Right lobe of liver (tissue), 6 donors: ENCODE measurements at regions not wholly inside any gene's neighbourhood (a gene's known extent, or its start where the extent isn't known, plus 50 kb on each side); places are given as distances from the start of the nearest gene placed in this dataset.
A peak's percentile ranks its signal among the peaks of the same experiment; 100 is the strongest.

Experiments
- ATAC-seq, 4 donors: fragments of 200-7000 bp; cut with Tn5 transposase; one replicate each; pipeline ENCODE4 v1.9.1; 2020; ENCODE audit warnings: mild to moderate bottlenecking in 4 of 4, moderate library complexity in 4 of 4
- DNase-seq, 3 donors: peaks; one replicate each; pipeline ENCODE4 v3.0.0-alpha.2; 2020
- H3K27ac ChIP-seq, 3 donors: fragments of 200-600 bp; one replicate each; pipeline ENCODE4 v1.8.0; 2022
- H3K27me3 ChIP-seq, 2 donors: fragments of 200-600 bp; one replicate each; pipeline ENCODE4 v1.8.0; 2022
- H3K36me3 ChIP-seq, 4 donors: fragments of 200-600 bp; sonication (generic) in 1 of 4; one replicate each; pipeline versions ENCODE4 v1.5.1 to v1.8.0; 2017 to 2022; ENCODE audit warnings: control low read depth in 1 of 4
- H3K4me1 ChIP-seq, 4 donors: fragments of 200-600 bp; sonication (generic) in 1 of 4; one replicate each; pipeline versions ENCODE4 v1.5.1 to v1.8.0; 2017 to 2022; ENCODE audit warnings: control low read depth in 1 of 4
- H3K4me3 ChIP-seq, 3 donors: fragments of 200-600 bp; one replicate each; pipeline ENCODE4 v1.8.0; 2022
- H3K9me3 ChIP-seq, 4 donors: fragments of 200-600 bp; sonication (generic) in 1 of 4; one replicate each; pipeline versions ENCODE4 v1.5.1 to v1.8.0; 2017 to 2022; ENCODE audit warnings: control low read depth in 1 of 4
- POLR2A ChIP-seq: fragments of 450-650 bp; IDR thresholded peaks from one replicate; pipeline ENCODE4 v1.6.1; 2017; ENCODE audit warnings: antibody characterized with exemption, mild to moderate bottlenecking
- WGBS: methylation state at CpG from one replicate; pipeline ENCODE4 v1.1.6; 2018; ENCODE audit warnings: low coverage, low lambda C conversion rate; ENCODE audit not compliant: insufficient coverage; ENCODE audit errors: missing lambda C conversion rate; 5-methylcytosine and 5-hydroxymethylcytosine counted together
- intact Hi-C, 2 donors: fragments of 100-400 bp; cut with DNase I; formaldehyde crosslinking; loops; one replicate each; pipeline versions ENCODE4 v1.11.2 to v1.14.1; 2022
- small RNA-seq, 2 experiments: library from RNA; depleted of rRNA; stranded (forward); fragments of <200 nt; gene quantifications; one replicate each; pipeline ENCODE3, GENCODE V24; 2016
- TF ChIP-seq, protein P1 (sequence below), 4 donors: fragments of 200-600 bp in 3 of 4; fragments of 450-650 bp in 1 of 4; IDR thresholded peaks; one replicate each; pipeline versions ENCODE4 v1.5.1 to v1.8.0; 2016 to 2022; ENCODE audit warnings: antibody characterized with exemption in 4 of 4, mild to moderate bottlenecking in 2 of 4
- donor health status: DM: no; HTN: yes; CAD: no.
- donor health status: DM: no; HTN: no; CAD: no.
- donor health status: DM: no; HTN: no; CAD: no.
- donor health status: DM: no; HTN: yes; CAD: no.
- donor health status: DM: no; HTN: yes; CAD: no.

DNA sequence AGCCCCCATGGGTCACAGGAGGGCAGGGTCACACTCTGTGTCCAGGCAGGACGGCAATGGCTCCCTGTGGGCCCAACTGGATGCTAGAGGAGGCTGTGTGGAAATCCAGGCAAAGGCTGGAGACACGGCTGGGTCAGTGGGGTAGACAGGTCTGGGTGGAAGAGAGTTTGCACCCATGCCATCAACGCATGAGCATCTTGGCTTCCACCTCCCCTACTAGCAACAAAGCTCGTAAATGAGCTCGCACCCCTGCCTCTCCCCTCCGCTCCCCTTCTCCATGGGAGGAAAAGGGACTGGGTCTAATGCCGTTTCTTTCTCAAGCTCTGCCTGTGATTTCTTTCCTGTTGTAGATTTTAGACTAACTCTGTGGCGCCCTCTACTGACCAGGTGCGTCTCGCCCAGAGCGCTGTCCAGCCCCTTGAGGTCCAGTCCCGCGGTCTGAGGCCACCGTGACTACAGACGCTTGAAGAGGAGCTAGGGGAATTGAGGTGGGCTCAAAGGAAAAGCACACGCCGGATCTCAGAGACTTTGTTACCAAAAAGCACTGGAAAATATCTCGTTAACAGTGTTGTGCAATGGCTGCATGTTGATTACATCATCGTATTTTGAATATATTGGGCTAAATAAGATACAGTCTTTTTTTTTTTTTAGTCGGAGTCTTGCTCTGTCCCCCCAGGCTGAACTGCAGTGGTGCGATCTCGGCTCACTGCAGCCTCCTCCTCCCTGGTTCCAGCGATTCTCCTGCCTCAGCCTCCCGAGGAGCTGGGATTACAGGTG is 50.7 kb upstream of the USP29 start:
- intact Hi-C loops: no loop called here
- TF ChIP-seq POLR2A: no peak
- TF ChIP-seq, protein P1, sequence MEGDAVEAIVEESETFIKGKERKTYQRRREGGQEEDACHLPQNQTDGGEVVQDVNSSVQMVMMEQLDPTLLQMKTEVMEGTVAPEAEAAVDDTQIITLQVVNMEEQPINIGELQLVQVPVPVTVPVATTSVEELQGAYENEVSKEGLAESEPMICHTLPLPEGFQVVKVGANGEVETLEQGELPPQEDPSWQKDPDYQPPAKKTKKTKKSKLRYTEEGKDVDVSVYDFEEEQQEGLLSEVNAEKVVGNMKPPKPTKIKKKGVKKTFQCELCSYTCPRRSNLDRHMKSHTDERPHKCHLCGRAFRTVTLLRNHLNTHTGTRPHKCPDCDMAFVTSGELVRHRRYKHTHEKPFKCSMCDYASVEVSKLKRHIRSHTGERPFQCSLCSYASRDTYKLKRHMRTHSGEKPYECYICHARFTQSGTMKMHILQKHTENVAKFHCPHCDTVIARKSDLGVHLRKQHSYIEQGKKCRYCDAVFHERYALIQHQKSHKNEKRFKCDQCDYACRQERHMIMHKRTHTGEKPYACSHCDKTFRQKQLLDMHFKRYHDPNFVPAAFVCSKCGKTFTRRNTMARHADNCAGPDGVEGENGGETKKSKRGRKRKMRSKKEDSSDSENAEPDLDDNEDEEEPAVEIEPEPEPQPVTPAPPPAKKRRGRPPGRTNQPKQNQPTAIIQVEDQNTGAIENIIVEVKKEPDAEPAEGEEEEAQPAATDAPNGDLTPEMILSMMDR (IDR thresholded peaks at IDR 0.05): peak in 3 of 4 donors; percentile 30 to 59 (median 37)
- Histone ChIP-seq H3K4me3 (no peak overlapping the region), H3K27ac (no peak overlapping the region), H3K27me3 (no peaks in the 10 kb centered on the region), H3K4me1 (no peaks in the 10 kb centered on the region), H3K36me3 (no peaks in the 10 kb centered on the region), H3K9me3 (no peaks in the 10 kb centered on the region)
- ATAC-seq (peak in 2 of 4 donors; percentile 43 to 77), DNase-seq (peak in 1 of 3 donors; percentile 58)
- 28% methylated on average over 18 of the region's 24 CpGs for WGBS

Small RNAs in the stretch of these regions (small RNA-seq; reads per million reads assigned to genes)
- 0 reads per million in 2 experiments for gene AC044792.1
